IMR-90 (cell line): ENCODE measurements at regions not wholly inside any gene's neighbourhood (a gene's known extent, or its start where the extent isn't known, plus 50 kb on each side); places are given as distances from the start of the nearest gene placed in this dataset.

Source experiments
- ATAC-seq: fragments of 200-7000 bp; cut with Tn5 transposase; 2 replicates; pipeline ENCODE4 v1.9.1; 2020; ENCODE audit warnings: low read depth, mild to moderate bottlenecking, moderate library complexity
- BruUV-seq: library from RNA; stranded (reverse); fragments of 400-500 nt; replicated peaks from 2 replicates; lab custom pipeline; 2021; lab: Mats Ljungman, UMichigan
- CTCF ChIA-PET: fragments of 300-600 bp; formaldehyde crosslinking; extraction: SDS; loops from one replicate; lab custom pipeline; 2021; ENCODE audit warnings: antibody characterized with exemption; lab: Yijun Ruan, JAX
- POLR2A ChIA-PET: fragments of 300-600 bp; sonication (Branson Sonifier 250); formaldehyde crosslinking; loops from one replicate; lab custom pipeline; 2022; ENCODE audit warnings: antibody characterized with exemption; ENCODE audit not compliant: unreplicated experiment; lab: Charles Lee
- DNase-seq: peaks from one replicate; pipeline ENCODE4 v3.0.0; 2013
- H2AFZ ChIP-seq: replicated peaks from 2 replicates; pipeline ENCODE3; 2013; ENCODE audit warnings: low read length, mild to moderate bottlenecking; ENCODE audit not compliant: poor library complexity
- H2AK5ac ChIP-seq: 2 replicates; pipeline ENCODE4 v1.6.1; 2013; ENCODE audit warnings: low read depth, low read length, inconsistent platforms
- H2AK9ac ChIP-seq: replicated peaks from 2 replicates; pipeline ENCODE3; 2013; ENCODE audit warnings: mild to moderate bottlenecking, low read depth, low read length, moderate library complexity; ENCODE audit not compliant: poor library complexity
- H2BK120ac ChIP-seq: 2 replicates; pipeline ENCODE4 v1.6.1; 2013; ENCODE audit warnings: low read depth, low read length, inconsistent platforms
- H2BK15ac ChIP-seq: 3 replicates; pipeline ENCODE4 v1.6.1; 2013; ENCODE audit warnings: low read depth, low read length, inconsistent platforms
- H2BK20ac ChIP-seq: 2 replicates; pipeline ENCODE4 v1.6.1; 2013; ENCODE audit warnings: low read depth, mild to moderate bottlenecking, inconsistent platforms, low read length, moderate library complexity
- H2BK5ac ChIP-seq: 2 replicates; pipeline ENCODE4 v1.6.1; 2013; ENCODE audit warnings: mild to moderate bottlenecking, low read depth, low read length, inconsistent platforms; ENCODE audit not compliant: poor library complexity, severe bottlenecking
- H3K14ac ChIP-seq: replicated peaks from 2 replicates; pipeline ENCODE4 v1.6.1; 2013; ENCODE audit warnings: low read depth, low read length, inconsistent platforms
- H3K18ac ChIP-seq: 2 replicates; pipeline ENCODE4 v1.6.1; 2013; ENCODE audit warnings: low read depth, low read length, control low read depth
- H3K23ac ChIP-seq: 2 replicates; pipeline ENCODE4 v1.6.1; 2013; ENCODE audit warnings: low read depth, low read length, inconsistent platforms
- H3K27ac ChIP-seq: 2 replicates; pipeline ENCODE4 v1.5.1; 2013; ENCODE audit warnings: mild to moderate bottlenecking, control low read depth, low read length; ENCODE audit not compliant: insufficient read depth
- H3K27me3 ChIP-seq: 2 replicates; pipeline ENCODE4 v1.6.1; 2013; ENCODE audit warnings: low read length; ENCODE audit not compliant: control insufficient read depth, insufficient read depth
- H3K36me3 ChIP-seq: 2 replicates; pipeline ENCODE4 v1.6.1; 2013; ENCODE audit warnings: low read length, mixed read lengths; ENCODE audit not compliant: control insufficient read depth, insufficient read depth
- H3K4ac ChIP-seq: 2 replicates; pipeline ENCODE4 v1.6.1; 2013; ENCODE audit warnings: low read depth, low read length, inconsistent platforms
- H3K4me1 ChIP-seq: 2 replicates; pipeline ENCODE4 v1.6.1; 2013; ENCODE audit warnings: low read length, mixed read lengths; ENCODE audit not compliant: control insufficient read depth, insufficient read depth
- H3K4me2 ChIP-seq: 2 replicates; pipeline ENCODE4 v1.6.1; 2013; ENCODE audit warnings: low read depth, mild to moderate bottlenecking, control low read depth, low read length, moderate library complexity
- H3K4me3 ChIP-seq: 2 replicates; pipeline ENCODE4 v1.5.1; 2013; ENCODE audit warnings: low read depth, mild to moderate bottlenecking, control low read depth, low read length, moderate library complexity; ENCODE audit not compliant: insufficient read depth
- H3K56ac ChIP-seq: 2 replicates; pipeline ENCODE4 v1.6.1; 2013; ENCODE audit warnings: low read length, inconsistent platforms; ENCODE audit not compliant: insufficient read depth; ENCODE audit errors: extremely low read depth
- H3K79me1 ChIP-seq, 2 experiments: 2 replicates each; pipeline ENCODE4 v1.6.1; 2013; ENCODE audit warnings: low read length in 2 of 2, inconsistent platforms in 1 of 2, low read depth in 1 of 2
- H3K9ac ChIP-seq: 2 replicates; pipeline ENCODE4 v1.6.1; 2013; ENCODE audit warnings: low read depth, low read length, control low read depth
- H3K9me1 ChIP-seq: 2 replicates; pipeline ENCODE4 v1.6.1; 2013; ENCODE audit warnings: low read length, inconsistent platforms; ENCODE audit not compliant: insufficient read depth
- H3K9me3 ChIP-seq: 2 replicates; pipeline ENCODE4 v1.6.1; 2013; ENCODE audit warnings: low read length; ENCODE audit not compliant: control insufficient read depth, insufficient read depth
- H4K20me1 ChIP-seq: 2 replicates; pipeline ENCODE4 v1.6.1; 2013; ENCODE audit warnings: low read length, inconsistent platforms; ENCODE audit not compliant: insufficient read depth
- H4K5ac ChIP-seq: 2 replicates; pipeline ENCODE4 v1.6.1; 2013; ENCODE audit warnings: mild to moderate bottlenecking, low read depth, low read length, control low read depth
- H4K8ac ChIP-seq, 2 experiments: 2 replicates each; pipeline ENCODE4 v1.6.1; 2013; ENCODE audit warnings: low read depth in 2 of 2, low read length in 2 of 2, control low read depth in 1 of 2, inconsistent platforms in 1 of 2
- H4K91ac ChIP-seq: 2 replicates; pipeline ENCODE4 v1.6.1; 2013; ENCODE audit warnings: low read depth, low read length, inconsistent platforms; ENCODE audit not compliant: insufficient read depth
- BHLHE40 ChIP-seq: fragments of 150-350 bp; IDR thresholded peaks from 2 replicates; pipeline ENCODE4 v1.6.1; 2016; ENCODE audit warnings: mild to moderate bottlenecking, low read depth, low read length
- CEBPB ChIP-seq: IDR thresholded peaks from 2 replicates; pipeline ENCODE4 v1.6.1; 2012; ENCODE audit warnings: low read depth, low read length, improper control_type of control experiment
- CTCF ChIP-seq: conservative IDR thresholded peaks from 2 replicates; pipeline ENCODE4 v1.5.1; 2012; ENCODE audit warnings: mild to moderate bottlenecking, low read depth, low read length, improper control_type of control experiment
- ELK1 ChIP-seq: fragments of 150-350 bp; IDR thresholded peaks from 2 replicates; pipeline ENCODE4 v1.6.1; 2016; ENCODE audit warnings: low read depth, mild to moderate bottlenecking, low read length, moderate library complexity, borderline replicate concordance
- NFE2L2 ChIP-seq: fragments of 150-350 bp; IDR thresholded peaks from 2 replicates; pipeline ENCODE4 v1.6.1; 2016; ENCODE audit warnings: low read depth, mild to moderate bottlenecking, low read length
- RAD21 ChIP-seq: IDR thresholded peaks from 2 replicates; pipeline ENCODE4 v1.6.1; 2012; ENCODE audit warnings: low read length, improper control_type of control experiment
- SMC3 ChIP-seq: fragments of 150-350 bp; IDR thresholded peaks from 2 replicates; pipeline ENCODE4 v1.6.1; 2016; ENCODE audit warnings: low read depth, mild to moderate bottlenecking, antibody characterized with exemption, low read length, moderate library complexity
- WGBS, 2 experiments: methylation state at CpG; one replicate each; pipeline versions ENCODE4 v1.1.5 to v1.1.7; 2013; ENCODE audit warnings: missing lambda C conversion rate in 2 of 2; ENCODE audit not compliant: insufficient read length in 1 of 2; ENCODE audit errors: extremely low coverage in 2 of 2; 5-methylcytosine and 5-hydroxymethylcytosine counted together
- dilution Hi-C: fragments of 300-500 bp; cut with HindIII; formaldehyde crosslinking; loops from one replicate; pipeline ENCODE4 v1.14.3; 2018; ENCODE audit warnings: low sequenced_read_pairs; ENCODE audit not compliant: unreplicated experiment
- in situ Hi-C: fragments of 300-500 bp; cut with MboI; formaldehyde crosslinking; loops from 3 replicates; pipeline ENCODE4 v1.14.3; 2019; ENCODE audit warnings: low sequenced_read_pairs, inconsistent platforms, mixed read lengths
- intact Hi-C: fragments of 100-400 bp; cut with micrococcal nuclease; formaldehyde crosslinking; loops from 2 replicates; pipeline ENCODE4 v1.10.0; 2022
- TF ChIP-seq, protein P1 (sequence below): fragments of 150-350 bp; IDR thresholded peaks from 2 replicates; pipeline ENCODE4 v1.6.1; 2017; ENCODE audit warnings: mild to moderate bottlenecking, antibody characterized with exemption, low read length, low read depth

- Histone ChIP-seq H3K27me3 (no peaks in the 10 kb centered on the region), H3K23ac (no peak overlapping the region), H3K9me3 (no peaks in the 10 kb centered on the region), H4K5ac (no peak overlapping the region), H4K20me1 (no peaks in the 10 kb centered on the region), H3K4me1 (peaks cover under 1% of the 10 kb centered on the region; the same call in 1 of the 2 replicates), H3K18ac (no peak overlapping the region), H3K9ac (no peak overlapping the region), H2BK5ac (no peak overlapping the region), H2AK5ac (no peak overlapping the region), H2BK20ac (no peak overlapping the region), H2AFZ (no peak overlapping the region), H3K27ac (no peak overlapping the region), H3K4ac (no peak overlapping the region), H3K9me1 (peaks cover 9% of the 10 kb centered on the region), H4K8ac (no peak overlapping the region), H2BK15ac (no peak overlapping the region), H3K56ac (no peak overlapping the region), H3K79me1 (peaks cover 0 to 11% of the 10 kb centered on the region in 2 experiments), H3K4me3 (no peak overlapping the region), H3K36me3 (no peaks in the 10 kb centered on the region), H3K14ac (no peak overlapping the region), H2BK120ac (no peak overlapping the region), H4K91ac (no peak overlapping the region), H2AK9ac (no peak overlapping the region), H3K4me2 (no peak overlapping the region)
- BruUV-seq: no TSS peak
- TF ChIP-seq CEBPB (no peak), SMC3 (no peak), CTCF (no peak), BHLHE40 (no peak), RAD21 (no peak), ELK1 (no peak), NFE2L2 (no peak)
- TF ChIP-seq, protein P1, sequence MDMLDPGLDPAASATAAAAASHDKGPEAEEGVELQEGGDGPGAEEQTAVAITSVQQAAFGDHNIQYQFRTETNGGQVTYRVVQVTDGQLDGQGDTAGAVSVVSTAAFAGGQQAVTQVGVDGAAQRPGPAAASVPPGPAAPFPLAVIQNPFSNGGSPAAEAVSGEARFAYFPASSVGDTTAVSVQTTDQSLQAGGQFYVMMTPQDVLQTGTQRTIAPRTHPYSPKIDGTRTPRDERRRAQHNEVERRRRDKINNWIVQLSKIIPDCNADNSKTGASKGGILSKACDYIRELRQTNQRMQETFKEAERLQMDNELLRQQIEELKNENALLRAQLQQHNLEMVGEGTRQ: no peak
- dilution Hi-C loops: no loop called here
- ATAC-seq (no peak), DNase-seq (no peak)
- WGBS, 2 experiments: no CpG with 5 or more reads among the region's 7 CpGs
- in situ Hi-C loops: no loop called here
- ChIA-PET POLR2A (interaction anchor here (0.6 kb wide), 1 partner anchor 466 kb away, joined by 4 read pairs; no protein-coding TSS in a partner anchor), CTCF (no interaction called here)
- intact Hi-C loops: loop anchor here (10.0 kb wide), 1 partner anchor 285 kb away; no protein-coding TSS in a partner anchor
These were observed 114.5 kb upstream of the SPRY4 start for GRCh38 chr5:142439207-142439860.
